Esophagus muscularis mucosa (tissue), 4 donors: ENCODE measurements at regions not wholly inside any gene's neighbourhood (a gene's known extent, or its start where the extent isn't known, plus 50 kb on each side); places are given as distances from the start of the nearest gene placed in this dataset.
A peak's percentile ranks its signal among the peaks of the same experiment; 100 is the strongest.
"Not testable (repeated sequence)": the region's sequence is repeated elsewhere in the genome, so short reads cannot be mapped to it uniquely, and the experiment has no call there.

Experiments used
- DNase-seq: peaks from one replicate; pipeline ENCODE4 v3.0.0-alpha.2; 2017; ENCODE audit errors: extremely low spot score
- H3K27ac ChIP-seq, 4 donors: fragments of 200-600 bp; sonication (generic); replicated peaks in 1 of 4; 1 replicate in 3 of 4; 2 replicates in 1 of 4; pipeline ENCODE4 v1.5.1; 2016 to 2019; ENCODE audit warnings: mild to moderate bottlenecking in 1 of 4
- H3K27me3 ChIP-seq, 4 donors: fragments of 200-600 bp; sonication (generic); one replicate each; pipeline versions ENCODE4 v1.5.1 to v1.6.0; 2016 to 2019
- H3K36me3 ChIP-seq, 4 donors: fragments of 200-600 bp; sonication (generic); one replicate each; pipeline ENCODE4 v1.5.1; 2016 to 2019
- H3K4me1 ChIP-seq, 4 donors: fragments of 200-600 bp; sonication (generic); one replicate each; pipeline ENCODE4 v1.5.1; 2016 to 2019
- H3K4me3 ChIP-seq, 4 donors: fragments of 200-600 bp; sonication (generic); 1 replicate in 2 of 4; 2 replicates in 2 of 4; pipeline ENCODE4 v1.5.1; 2016 to 2019; ENCODE audit warnings: mild to moderate bottlenecking in 4 of 4, moderate library complexity in 1 of 4
- H3K9me3 ChIP-seq, 4 donors: fragments of 200-600 bp; sonication (generic); 1 replicate in 3 of 4; 2 replicates in 1 of 4; pipeline ENCODE4 v1.5.1; 2016 to 2019
- CTCF ChIP-seq, 3 experiments: fragments of 200-600 bp in 2 of 3; fragments of 450-650 bp in 1 of 3; sonication (generic) in 2 of 3; IDR thresholded peaks; one replicate each; pipeline ENCODE4 v1.5.1; 2017 to 2019; ENCODE audit warnings: antibody characterized with exemption in 3 of 3, mild to moderate bottlenecking in 2 of 3, moderate library complexity in 1 of 3
- EP300 ChIP-seq: sonication (generic); formaldehyde crosslinking; IDR thresholded peaks from one replicate; pipeline ENCODE4 v1.6.1; 2017; ENCODE audit warnings: antibody characterized with exemption
- POLR2A ChIP-seq: fragments of 450-650 bp; IDR thresholded peaks from one replicate; pipeline ENCODE4 v1.6.1; 2017; ENCODE audit warnings: antibody characterized with exemption, moderate library complexity, mild to moderate bottlenecking, low read depth
- POLR2AphosphoS5 ChIP-seq, 2 donors: sonication (generic); formaldehyde crosslinking; IDR thresholded peaks; one replicate each; pipeline ENCODE4 v1.6.1; 2017; ENCODE audit warnings: antibody characterized with exemption in 2 of 2
- WGBS: methylation state at CpG from one replicate; pipeline ENCODE4 v1.1.5; 2018; 5-methylcytosine and 5-hydroxymethylcytosine counted together
- intact Hi-C: fragments of 100-400 bp; cut with DNase I; formaldehyde crosslinking; loops from one replicate; pipeline ENCODE4 v1.15.1; 2023

- H3K27me3 ChIP-seq = no peaks in the 10 kb centered on the region
- no peak overlapping the region for H3K27ac ChIP-seq
- intact Hi-C loops = loop anchor here (10.0 kb wide), 1 partner anchor 154 kb away; the partner anchor contains the start of gene EPC1
- no peak overlapping the region for H3K4me3 ChIP-seq
- H3K4me1 ChIP-seq = peaks cover 0 to 9% (median 6%) of the 10 kb centered on the region in 4 donors
- no peak for DNase-seq
- TF ChIP-seq POLR2AphosphoS5 (IDR thresholded peaks at IDR 0.05) (no peak), POLR2A (no peak), CTCF (IDR thresholded peaks at IDR 0.05) (peak; percentile 75 to 84 (median 75))
- no peaks in the 10 kb centered on the region for H3K9me3 ChIP-seq
- no peaks in the 10 kb centered on the region for H3K36me3 ChIP-seq
Observed at GRCh38 chr10:32190890-32191491, 134.8 kb upstream of the KIF5B start.

DNA sequence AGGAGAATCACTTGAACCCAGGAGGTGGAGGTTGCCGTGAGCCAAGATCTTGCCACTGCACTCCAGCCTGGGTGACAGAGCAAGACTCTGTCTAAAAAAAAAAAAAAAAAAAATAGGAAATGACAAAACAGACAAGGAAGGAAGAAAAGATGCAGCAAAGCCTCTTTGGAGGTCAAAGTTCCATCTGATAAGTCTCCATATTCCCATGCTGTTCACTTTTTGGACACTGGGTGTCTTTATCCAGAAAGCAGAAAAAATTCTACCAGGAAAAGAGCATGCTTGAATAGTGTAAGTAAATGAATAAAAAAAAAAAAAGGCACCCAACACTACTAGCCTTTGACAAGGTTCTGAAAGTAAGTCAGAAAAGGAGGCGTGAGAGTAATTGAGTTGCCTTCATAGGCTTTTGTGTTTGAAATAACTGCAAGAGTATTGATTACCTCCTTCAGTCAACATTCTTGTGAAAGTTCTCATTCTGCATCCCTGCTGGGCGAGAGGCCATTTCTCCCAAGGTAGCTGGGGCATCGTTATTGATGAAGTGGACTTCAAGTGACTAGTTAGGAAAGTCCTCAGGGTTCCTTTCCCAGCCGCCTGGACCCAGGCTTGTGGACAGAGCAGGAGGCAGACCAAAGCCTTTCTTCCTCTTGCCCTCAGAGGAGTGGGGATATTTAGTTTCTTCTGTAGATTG lies 133.3 kb upstream of the KIF5B start:
- Histone ChIP-seq H3K36me3 (no peaks in the 10 kb centered on the region), H3K27ac (no peak overlapping the region), H3K27me3 (no peaks in the 10 kb centered on the region), H3K4me1 (peaks cover 0 to 9% (median 6%) of the 10 kb centered on the region in 4 donors), H3K9me3 (no peaks in the 10 kb centered on the region), H3K4me3 (no peak overlapping the region)
- intact Hi-C loops = loop anchor here (10.0 kb wide), 1 partner anchor 155 kb away; the partner anchor contains the start of gene EPC1
- TF ChIP-seq POLR2A = no peak
- TF ChIP-seq EP300 = no peak
- no peak for TF ChIP-seq CTCF (IDR thresholded peaks at IDR 0.05)
- TF ChIP-seq POLR2AphosphoS5 (IDR thresholded peaks at IDR 0.05) = no peak
- WGBS = 95% methylated on average over 5 of the region's 5 CpGs
- DNase-seq = no peak

DNA sequence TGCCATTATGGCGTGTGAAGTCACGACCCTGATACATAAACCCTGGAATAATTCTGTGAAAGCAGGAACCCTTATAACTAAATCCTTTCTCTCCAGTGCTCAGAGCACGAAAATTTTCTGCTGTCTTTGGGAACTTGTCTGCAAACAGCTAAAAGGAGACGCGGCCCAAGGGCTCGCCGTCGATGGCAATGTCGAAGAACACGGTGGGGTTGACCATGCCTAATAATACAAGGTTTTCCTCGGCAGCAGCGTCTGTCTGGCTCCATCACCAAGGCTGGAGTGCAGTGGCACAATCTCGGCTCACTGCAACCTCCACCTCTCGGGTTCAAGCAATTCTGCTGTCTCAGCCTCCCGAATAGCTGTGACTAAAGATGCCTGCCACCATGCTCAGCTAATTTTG lies 132.4 kb upstream of the KIF5B start:
- H3K36me3 ChIP-seq, H3K4me3 ChIP-seq, H3K27me3 ChIP-seq, H3K4me1 ChIP-seq, H3K27ac ChIP-seq, DNase-seq, intact Hi-C loops, H3K9me3 ChIP-seq: not testable (repeated sequence)
- WGBS = 95% methylated on average over 14 of the region's 15 CpGs

DNA sequence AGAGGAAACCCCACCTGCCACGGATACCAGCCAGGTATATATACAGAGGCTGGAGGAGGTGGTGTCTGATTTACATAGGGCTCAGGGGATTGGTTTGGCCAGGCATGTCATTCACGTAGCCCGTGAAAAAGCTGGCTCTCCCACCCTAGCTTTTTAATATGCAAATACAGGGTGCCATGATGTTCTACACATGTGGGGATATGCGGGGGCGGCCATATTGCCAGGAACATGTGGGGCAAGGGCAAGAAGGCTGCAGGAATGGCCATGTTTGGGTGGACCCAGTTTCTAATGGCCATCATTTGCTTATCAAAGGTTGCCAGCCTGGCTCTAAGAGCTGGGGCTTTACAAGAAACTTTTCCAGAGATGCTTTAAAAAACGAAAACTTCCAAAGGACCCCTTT lies 131.5 kb upstream of the KIF5B start:
- no peak overlapping the region for H3K27ac ChIP-seq
- H3K4me3 ChIP-seq = no peak overlapping the region
- no peaks in the 10 kb centered on the region for H3K36me3 ChIP-seq
- TF ChIP-seq CTCF (IDR thresholded peaks at IDR 0.05) = no peak
- intact Hi-C loops = no loop called here
- no peaks in the 10 kb centered on the region for H3K27me3 ChIP-seq
- peaks cover 0 to 9% (median 6%) of the 10 kb centered on the region in 4 donors for H3K4me1 ChIP-seq
- WGBS = 87% methylated on average over 6 of the region's 6 CpGs
- no peak for DNase-seq
- H3K9me3 ChIP-seq = no peaks in the 10 kb centered on the region

DNA sequence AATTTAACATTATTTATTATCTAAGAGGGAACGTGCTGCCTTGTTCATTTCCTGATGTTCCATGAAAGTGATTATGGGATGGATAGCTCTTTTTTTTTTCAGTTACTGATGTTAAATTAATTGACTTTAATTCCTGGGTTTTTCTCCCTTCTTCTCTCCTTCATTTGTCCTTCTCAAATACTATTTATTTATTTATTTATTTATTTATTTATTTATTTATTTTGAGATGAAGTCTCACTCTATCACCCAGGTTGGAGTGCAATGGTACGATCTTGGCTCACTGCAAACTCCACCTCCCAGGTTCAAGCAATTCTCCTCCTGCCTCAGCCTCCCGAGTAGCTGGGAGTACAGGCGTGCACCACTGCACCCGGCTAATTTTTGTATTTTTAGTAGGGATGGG lies 127.4 kb upstream of the KIF5B start:
- H3K27me3 ChIP-seq, DNase-seq, intact Hi-C loops: not testable (repeated sequence)

DNA sequence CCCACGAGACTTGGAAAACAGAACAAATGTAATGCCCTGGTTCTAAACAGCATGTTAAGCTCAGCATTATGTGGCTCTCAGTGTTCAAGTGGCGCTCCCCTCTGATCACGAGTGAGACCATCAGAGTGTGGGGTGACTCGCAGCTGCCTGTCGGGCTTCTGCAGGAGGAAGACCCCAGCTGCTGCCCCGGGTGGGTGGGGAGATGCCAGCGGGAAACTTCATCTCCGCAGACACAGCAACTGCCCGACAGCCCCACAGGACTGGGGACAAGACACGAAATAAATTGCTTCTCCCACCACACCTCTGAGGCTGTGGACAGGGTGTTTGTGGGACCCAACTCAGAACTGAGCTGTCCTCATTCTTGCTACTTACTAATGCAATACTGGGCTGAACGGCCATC lies 126.3 kb upstream of the KIF5B start:
- Histone ChIP-seq H3K4me1 (no peaks in the 10 kb centered on the region), H3K27me3 (no peaks in the 10 kb centered on the region), H3K27ac (no peak overlapping the region), H3K9me3 (no peaks in the 10 kb centered on the region), H3K36me3 (no peaks in the 10 kb centered on the region), H3K4me3 (no peak overlapping the region)
- WGBS = 83% methylated on average over 7 of the region's 11 CpGs
- DNase-seq = no peak
- TF ChIP-seq POLR2AphosphoS5 (IDR thresholded peaks at IDR 0.05) (no peak), POLR2A (no peak), CTCF (IDR thresholded peaks at IDR 0.05) (no peak), EP300 (no peak)
- intact Hi-C loops = no loop called here

More for the DNA sequence above, 127.4 kb upstream of the KIF5B start:
- H3K4me1 ChIP-seq, H3K36me3 ChIP-seq, H3K9me3 ChIP-seq, H3K4me3 ChIP-seq, H3K27ac ChIP-seq: not testable (repeated sequence)
- WGBS = 89% methylated on average over 5 of the region's 5 CpGs
